OCI-LY1 (cell line): ENCODE measurements at regions not wholly inside any gene's neighbourhood (a gene's known extent, or its start where the extent isn't known, plus 50 kb on each side); places are given as distances from the start of the nearest gene placed in this dataset.

ENCODE experiments used
- EZH2 ChIP-seq: fragments of 200-600 bp; sonication (generic), shearing (Covaris generic); IDR thresholded peaks from 2 replicates; pipeline ENCODE4 v1.8.0; 2017; ENCODE audit warnings: borderline replicate concordance, mixed run types, mild to moderate bottlenecking, antibody characterized with exemption, low read length, moderate library complexity, mixed read lengths
- TF ChIP-seq, protein P1 (sequence below): fragments of 200-600 bp; sonication (generic), shearing (Covaris generic); IDR thresholded peaks from 2 replicates; pipeline ENCODE4 v1.5.1; 2017; ENCODE audit warnings: mild to moderate bottlenecking, antibody characterized with exemption, low read length, moderate library complexity, mixed read lengths

DNA sequence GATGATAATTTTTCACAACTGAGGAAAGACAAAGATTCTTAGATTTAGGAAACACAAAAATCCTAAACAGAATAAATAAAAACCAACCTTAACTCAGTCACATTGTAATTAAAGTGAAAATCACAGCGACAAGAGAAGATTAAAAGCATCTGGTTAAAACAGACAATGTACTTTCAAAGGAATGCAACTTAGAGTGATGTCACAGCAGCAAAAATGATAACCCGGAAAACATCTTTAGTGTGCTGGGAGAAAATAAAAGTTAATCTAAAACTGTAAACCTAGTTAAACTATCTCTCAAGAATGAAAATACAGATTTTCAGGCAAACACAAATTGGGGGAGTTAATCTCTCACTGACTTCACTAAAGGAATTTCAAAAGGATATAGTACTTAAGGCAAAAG lies 76.8 kb upstream of the OGFRL1 start:
- TF ChIP-seq, protein P1, sequence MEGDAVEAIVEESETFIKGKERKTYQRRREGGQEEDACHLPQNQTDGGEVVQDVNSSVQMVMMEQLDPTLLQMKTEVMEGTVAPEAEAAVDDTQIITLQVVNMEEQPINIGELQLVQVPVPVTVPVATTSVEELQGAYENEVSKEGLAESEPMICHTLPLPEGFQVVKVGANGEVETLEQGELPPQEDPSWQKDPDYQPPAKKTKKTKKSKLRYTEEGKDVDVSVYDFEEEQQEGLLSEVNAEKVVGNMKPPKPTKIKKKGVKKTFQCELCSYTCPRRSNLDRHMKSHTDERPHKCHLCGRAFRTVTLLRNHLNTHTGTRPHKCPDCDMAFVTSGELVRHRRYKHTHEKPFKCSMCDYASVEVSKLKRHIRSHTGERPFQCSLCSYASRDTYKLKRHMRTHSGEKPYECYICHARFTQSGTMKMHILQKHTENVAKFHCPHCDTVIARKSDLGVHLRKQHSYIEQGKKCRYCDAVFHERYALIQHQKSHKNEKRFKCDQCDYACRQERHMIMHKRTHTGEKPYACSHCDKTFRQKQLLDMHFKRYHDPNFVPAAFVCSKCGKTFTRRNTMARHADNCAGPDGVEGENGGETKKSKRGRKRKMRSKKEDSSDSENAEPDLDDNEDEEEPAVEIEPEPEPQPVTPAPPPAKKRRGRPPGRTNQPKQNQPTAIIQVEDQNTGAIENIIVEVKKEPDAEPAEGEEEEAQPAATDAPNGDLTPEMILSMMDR: no peak
- TF ChIP-seq EZH2: no peak
